ENCODE measurements at regions not wholly inside any gene's neighbourhood (a gene's known extent, or its start where the extent isn't known, plus 50 kb on each side); places are given as distances from the start of the nearest gene placed in this dataset.

- no peak for TF ChIP-seq CTCF (IDR thresholded peaks at IDR 0.05; ENCODE audit: low read depth, low read length)
- no peak overlapping the region for H3K4me3 ChIP-seq (ENCODE audit: low read depth, low read length)
Measured at GRCh38 chr1:95701450-95702173, 467.6 kb downstream of the RWDD3 start.

- no peak overlapping the region for H3K4me3 ChIP-seq (ENCODE audit: low read depth, low read length)
- no peak for TF ChIP-seq CTCF (IDR thresholded peaks at IDR 0.05; ENCODE audit: low read depth, low read length)
Measured at GRCh38 chr1:95703046-95703445, 469.0 kb downstream of the RWDD3 start.

DNA sequence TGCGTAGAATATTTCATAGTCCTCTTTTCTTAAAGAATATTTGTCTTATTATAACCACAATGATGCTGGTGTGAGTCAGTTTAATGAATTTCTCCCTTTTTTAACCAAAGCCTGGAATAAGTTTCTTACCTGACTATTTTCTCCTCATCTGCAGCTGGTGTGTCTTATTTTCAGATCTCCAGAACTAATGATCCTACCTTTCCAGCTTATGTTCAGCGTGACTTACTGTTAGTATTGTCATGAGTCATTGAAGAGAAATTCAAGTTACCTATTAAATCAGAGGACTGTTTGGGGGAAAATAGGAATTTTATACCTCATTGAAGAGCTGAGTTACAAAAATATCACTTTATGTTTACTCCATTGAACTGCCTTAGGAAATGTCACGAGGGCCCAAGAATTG is 482.1 kb downstream of the RWDD3 start:
- H3K4me3 ChIP-seq (ENCODE audit: low read depth, low read length), result no peak overlapping the region
- no peak for TF ChIP-seq CTCF (IDR thresholded peaks at IDR 0.05; ENCODE audit: low read depth, low read length)

DNA sequence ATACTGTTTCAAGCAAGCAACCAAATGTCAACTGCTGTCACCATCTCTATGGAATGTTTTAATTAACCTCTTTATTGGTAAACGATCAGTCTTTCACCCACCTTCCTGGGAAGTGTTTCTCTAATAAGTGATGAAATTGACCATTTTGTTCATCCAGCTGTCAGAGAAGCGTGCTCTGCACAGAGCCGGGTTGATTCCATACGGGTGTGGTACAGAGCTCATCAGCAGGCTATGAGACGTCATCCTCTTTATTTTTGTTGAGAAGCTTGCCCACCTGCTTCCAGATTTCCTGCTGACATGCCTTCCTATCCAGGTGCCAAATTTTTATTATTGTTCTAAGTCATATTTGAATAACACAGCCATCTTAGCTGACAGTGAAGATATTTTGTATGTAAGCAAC is 482.5 kb downstream of the RWDD3 start:
- H3K4me3 ChIP-seq (ENCODE audit: low read depth, low read length), result no peak overlapping the region
- TF ChIP-seq CTCF (IDR thresholded peaks at IDR 0.05; ENCODE audit: low read depth, low read length), result no peak

DNA sequence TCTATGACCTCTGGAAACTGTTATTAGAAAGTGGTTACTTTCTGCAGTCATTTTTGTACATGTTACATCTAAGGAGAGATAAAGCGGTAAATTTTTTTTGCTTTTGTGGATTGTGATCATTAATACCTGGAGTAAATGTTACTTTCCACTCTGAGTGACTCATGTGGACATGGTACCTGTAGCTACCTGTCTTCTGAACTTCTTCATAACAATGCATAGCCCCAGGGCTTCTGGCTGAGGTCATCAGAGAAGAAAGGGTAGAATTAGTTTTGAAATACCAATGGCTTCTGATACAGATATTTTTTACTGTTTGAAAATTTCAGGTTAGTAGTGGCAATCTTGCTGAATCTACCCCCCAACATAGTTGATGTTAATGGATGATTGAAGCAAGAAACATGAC is 489.3 kb downstream of the RWDD3 start:
- H3K4me3 ChIP-seq (ENCODE audit: low read depth, low read length), result no peak overlapping the region
- TF ChIP-seq CTCF (IDR thresholded peaks at IDR 0.05; ENCODE audit: low read depth, low read length), result no peak

DNA sequence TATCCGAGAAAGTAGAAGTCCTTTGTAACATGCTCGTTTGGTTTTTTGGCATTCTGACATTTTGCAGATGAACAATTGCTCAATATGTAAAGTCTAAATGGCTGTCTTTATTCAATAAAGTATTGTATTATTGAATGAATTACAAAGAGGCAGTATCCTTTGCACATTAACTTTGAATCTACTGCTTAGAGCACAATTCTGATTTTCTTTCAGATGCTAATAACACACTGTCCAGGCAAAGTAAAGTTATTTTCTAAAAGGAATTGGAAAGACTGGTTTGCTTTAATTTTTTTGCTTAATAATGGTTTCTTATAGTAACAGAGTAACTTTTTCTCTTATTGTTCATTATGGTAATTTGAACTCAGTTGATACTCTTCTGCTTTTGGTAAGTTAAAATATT is 494.8 kb downstream of the RWDD3 start:
- H3K4me3 ChIP-seq (ENCODE audit: low read depth, low read length), result no peak overlapping the region
- TF ChIP-seq CTCF (IDR thresholded peaks at IDR 0.05; ENCODE audit: low read depth, low read length), result no peak

DNA sequence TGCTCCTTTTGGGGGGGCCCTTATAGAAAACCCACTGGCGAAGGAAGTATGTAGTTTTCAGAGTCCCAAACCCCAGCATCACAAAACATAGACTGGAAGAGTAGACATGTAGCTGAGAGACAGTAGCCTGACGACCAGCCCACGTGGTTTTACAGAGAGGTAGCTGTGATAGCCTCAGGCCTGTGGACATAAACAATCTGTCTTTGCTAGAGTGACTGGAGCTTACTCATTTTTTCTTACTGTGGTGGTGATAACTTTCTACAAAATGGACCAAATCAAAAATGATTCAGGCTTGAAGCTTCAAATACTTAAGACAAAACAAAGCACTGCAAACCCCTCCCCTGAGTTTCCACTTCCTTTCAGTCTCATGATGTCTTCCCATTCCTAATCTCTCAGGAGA is 497.0 kb downstream of the RWDD3 start:
- TF ChIP-seq CTCF (IDR thresholded peaks at IDR 0.05; ENCODE audit: low read depth, low read length), result no peak
- no peak overlapping the region for H3K4me3 ChIP-seq (ENCODE audit: low read depth, low read length)
